IMR-90 (cell line): ENCODE measurements at regions not wholly inside any gene's neighbourhood (a gene's known extent, or its start where the extent isn't known, plus 50 kb on each side); places are given as distances from the start of the nearest gene placed in this dataset.

ENCODE experiments used
- ATAC-seq: fragments of 200-7000 bp; cut with Tn5 transposase; 2 replicates; pipeline ENCODE4 v1.9.1; 2020; ENCODE audit warnings: low read depth, mild to moderate bottlenecking, moderate library complexity
- BruUV-seq: library from RNA; stranded (reverse); fragments of 400-500 nt; replicated peaks from 2 replicates; lab custom pipeline; 2021; lab: Mats Ljungman, UMichigan
- CTCF ChIA-PET: fragments of 300-600 bp; formaldehyde crosslinking; extraction: SDS; loops from one replicate; lab custom pipeline; 2021; ENCODE audit warnings: antibody characterized with exemption; lab: Yijun Ruan, JAX
- POLR2A ChIA-PET: fragments of 300-600 bp; sonication (Branson Sonifier 250); formaldehyde crosslinking; loops from one replicate; lab custom pipeline; 2022; ENCODE audit warnings: antibody characterized with exemption; ENCODE audit not compliant: unreplicated experiment; lab: Charles Lee
- DNase-seq: peaks from one replicate; pipeline ENCODE4 v3.0.0; 2013
- H2AFZ ChIP-seq: replicated peaks from 2 replicates; pipeline ENCODE3; 2013; ENCODE audit warnings: low read length, mild to moderate bottlenecking; ENCODE audit not compliant: poor library complexity
- H2AK5ac ChIP-seq: 2 replicates; pipeline ENCODE4 v1.6.1; 2013; ENCODE audit warnings: low read depth, low read length, inconsistent platforms
- H2AK9ac ChIP-seq: replicated peaks from 2 replicates; pipeline ENCODE3; 2013; ENCODE audit warnings: mild to moderate bottlenecking, low read depth, low read length, moderate library complexity; ENCODE audit not compliant: poor library complexity
- H2BK120ac ChIP-seq: 2 replicates; pipeline ENCODE4 v1.6.1; 2013; ENCODE audit warnings: low read depth, low read length, inconsistent platforms
- H2BK15ac ChIP-seq: 3 replicates; pipeline ENCODE4 v1.6.1; 2013; ENCODE audit warnings: low read depth, low read length, inconsistent platforms
- H2BK20ac ChIP-seq: 2 replicates; pipeline ENCODE4 v1.6.1; 2013; ENCODE audit warnings: low read depth, mild to moderate bottlenecking, inconsistent platforms, low read length, moderate library complexity
- H2BK5ac ChIP-seq: 2 replicates; pipeline ENCODE4 v1.6.1; 2013; ENCODE audit warnings: mild to moderate bottlenecking, low read depth, low read length, inconsistent platforms; ENCODE audit not compliant: poor library complexity, severe bottlenecking
- H3K14ac ChIP-seq: replicated peaks from 2 replicates; pipeline ENCODE4 v1.6.1; 2013; ENCODE audit warnings: low read depth, low read length, inconsistent platforms
- H3K18ac ChIP-seq: 2 replicates; pipeline ENCODE4 v1.6.1; 2013; ENCODE audit warnings: low read depth, low read length, control low read depth
- H3K23ac ChIP-seq: 2 replicates; pipeline ENCODE4 v1.6.1; 2013; ENCODE audit warnings: low read depth, low read length, inconsistent platforms
- H3K27ac ChIP-seq: 2 replicates; pipeline ENCODE4 v1.5.1; 2013; ENCODE audit warnings: mild to moderate bottlenecking, control low read depth, low read length; ENCODE audit not compliant: insufficient read depth
- H3K27me3 ChIP-seq: 2 replicates; pipeline ENCODE4 v1.6.1; 2013; ENCODE audit warnings: low read length; ENCODE audit not compliant: control insufficient read depth, insufficient read depth
- H3K36me3 ChIP-seq: 2 replicates; pipeline ENCODE4 v1.6.1; 2013; ENCODE audit warnings: low read length, mixed read lengths; ENCODE audit not compliant: control insufficient read depth, insufficient read depth
- H3K4ac ChIP-seq: 2 replicates; pipeline ENCODE4 v1.6.1; 2013; ENCODE audit warnings: low read depth, low read length, inconsistent platforms
- H3K4me1 ChIP-seq: 2 replicates; pipeline ENCODE4 v1.6.1; 2013; ENCODE audit warnings: low read length, mixed read lengths; ENCODE audit not compliant: control insufficient read depth, insufficient read depth
- H3K4me2 ChIP-seq: 2 replicates; pipeline ENCODE4 v1.6.1; 2013; ENCODE audit warnings: low read depth, mild to moderate bottlenecking, control low read depth, low read length, moderate library complexity
- H3K4me3 ChIP-seq: 2 replicates; pipeline ENCODE4 v1.5.1; 2013; ENCODE audit warnings: low read depth, mild to moderate bottlenecking, control low read depth, low read length, moderate library complexity; ENCODE audit not compliant: insufficient read depth
- H3K56ac ChIP-seq: 2 replicates; pipeline ENCODE4 v1.6.1; 2013; ENCODE audit warnings: low read length, inconsistent platforms; ENCODE audit not compliant: insufficient read depth; ENCODE audit errors: extremely low read depth
- H3K79me1 ChIP-seq, 2 experiments: 2 replicates each; pipeline ENCODE4 v1.6.1; 2013; ENCODE audit warnings: low read length in 2 of 2, inconsistent platforms in 1 of 2, low read depth in 1 of 2
- H3K9ac ChIP-seq: 2 replicates; pipeline ENCODE4 v1.6.1; 2013; ENCODE audit warnings: low read depth, low read length, control low read depth
- H3K9me1 ChIP-seq: 2 replicates; pipeline ENCODE4 v1.6.1; 2013; ENCODE audit warnings: low read length, inconsistent platforms; ENCODE audit not compliant: insufficient read depth
- H3K9me3 ChIP-seq: 2 replicates; pipeline ENCODE4 v1.6.1; 2013; ENCODE audit warnings: low read length; ENCODE audit not compliant: control insufficient read depth, insufficient read depth
- H4K20me1 ChIP-seq: 2 replicates; pipeline ENCODE4 v1.6.1; 2013; ENCODE audit warnings: low read length, inconsistent platforms; ENCODE audit not compliant: insufficient read depth
- H4K5ac ChIP-seq: 2 replicates; pipeline ENCODE4 v1.6.1; 2013; ENCODE audit warnings: mild to moderate bottlenecking, low read depth, low read length, control low read depth
- H4K8ac ChIP-seq, 2 experiments: 2 replicates each; pipeline ENCODE4 v1.6.1; 2013; ENCODE audit warnings: low read depth in 2 of 2, low read length in 2 of 2, control low read depth in 1 of 2, inconsistent platforms in 1 of 2
- H4K91ac ChIP-seq: 2 replicates; pipeline ENCODE4 v1.6.1; 2013; ENCODE audit warnings: low read depth, low read length, inconsistent platforms; ENCODE audit not compliant: insufficient read depth
- BHLHE40 ChIP-seq: fragments of 150-350 bp; IDR thresholded peaks from 2 replicates; pipeline ENCODE4 v1.6.1; 2016; ENCODE audit warnings: mild to moderate bottlenecking, low read depth, low read length
- CEBPB ChIP-seq: IDR thresholded peaks from 2 replicates; pipeline ENCODE4 v1.6.1; 2012; ENCODE audit warnings: low read depth, low read length, improper control_type of control experiment
- CHD1 ChIP-seq: IDR thresholded peaks from 2 replicates; pipeline ENCODE4 v1.6.1; 2012; ENCODE audit warnings: low read depth, low read length, improper control_type of control experiment
- CTCF ChIP-seq: conservative IDR thresholded peaks from 2 replicates; pipeline ENCODE4 v1.5.1; 2012; ENCODE audit warnings: mild to moderate bottlenecking, low read depth, low read length, improper control_type of control experiment
- ELK1 ChIP-seq: fragments of 150-350 bp; IDR thresholded peaks from 2 replicates; pipeline ENCODE4 v1.6.1; 2016; ENCODE audit warnings: low read depth, mild to moderate bottlenecking, low read length, moderate library complexity, borderline replicate concordance
- MAFK ChIP-seq: IDR thresholded peaks from 2 replicates; pipeline ENCODE4 v1.6.1; 2012; ENCODE audit warnings: low read depth, low read length, improper control_type of control experiment
- MXI1 ChIP-seq: IDR thresholded peaks from 2 replicates; pipeline ENCODE4 v1.6.1; 2012; ENCODE audit warnings: low read depth, mild to moderate bottlenecking, low read length, moderate library complexity, borderline replicate concordance
- NFE2L2 ChIP-seq: fragments of 150-350 bp; IDR thresholded peaks from 2 replicates; pipeline ENCODE4 v1.6.1; 2016; ENCODE audit warnings: low read depth, mild to moderate bottlenecking, low read length
- POLR2A ChIP-seq: IDR thresholded peaks from 2 replicates; pipeline ENCODE4 v1.6.1; 2012; ENCODE audit warnings: mild to moderate bottlenecking, low read depth, low read length
- WGBS, 2 experiments: methylation state at CpG; one replicate each; pipeline versions ENCODE4 v1.1.5 to v1.1.7; 2013; ENCODE audit warnings: missing lambda C conversion rate in 2 of 2; ENCODE audit not compliant: insufficient read length in 1 of 2; ENCODE audit errors: extremely low coverage in 2 of 2; 5-methylcytosine and 5-hydroxymethylcytosine counted together
- dilution Hi-C: fragments of 300-500 bp; cut with HindIII; formaldehyde crosslinking; loops from one replicate; pipeline ENCODE4 v1.14.3; 2018; ENCODE audit warnings: low sequenced_read_pairs; ENCODE audit not compliant: unreplicated experiment
- in situ Hi-C: fragments of 300-500 bp; cut with MboI; formaldehyde crosslinking; loops from 3 replicates; pipeline ENCODE4 v1.14.3; 2019; ENCODE audit warnings: low sequenced_read_pairs, inconsistent platforms, mixed read lengths
- intact Hi-C: fragments of 100-400 bp; cut with micrococcal nuclease; formaldehyde crosslinking; loops from 2 replicates; pipeline ENCODE4 v1.10.0; 2022

- BruUV-seq = no TSS peak
- in situ Hi-C loops = no loop called here
- dilution Hi-C loops = no loop called here
These were observed 144.3 kb upstream of the PRMT6 start for GRCh38 chr1:106912131-106912530.

More at GRCh38 chr1:106912131-106912530, 144.3 kb upstream of the PRMT6 start:
- H3K4me1 ChIP-seq = no peaks in the 10 kb centered on the region
- no peak overlapping the region for H2BK5ac ChIP-seq
- DNase-seq (no peak), ATAC-seq (no peak)
- H4K20me1 ChIP-seq = no peaks in the 10 kb centered on the region
- H4K5ac ChIP-seq = no peak overlapping the region
- no peak overlapping the region for H4K91ac ChIP-seq
- H4K8ac ChIP-seq = no peak overlapping the region
- ChIA-PET CTCF (no interaction called here), POLR2A (no interaction called here)
- H2BK20ac ChIP-seq = no peak overlapping the region
- no peak overlapping the region for H2BK15ac ChIP-seq
- H3K4me2 ChIP-seq = no peak overlapping the region
- H2BK120ac ChIP-seq = no peak overlapping the region
- no peak overlapping the region for H2AFZ ChIP-seq
- H3K14ac ChIP-seq = no peak overlapping the region
- H3K79me1 ChIP-seq = no peaks in the 10 kb centered on the region
- no peak overlapping the region for H3K27ac ChIP-seq
- H3K9me1 ChIP-seq = no peaks in the 10 kb centered on the region
- H3K23ac ChIP-seq = no peak overlapping the region
- H3K9ac ChIP-seq = no peak overlapping the region
- H3K27me3 ChIP-seq = no peaks in the 10 kb centered on the region
- no CpG with 5 or more reads among the region's 3 CpGs for WGBS, 2 experiments
- no peak overlapping the region for H3K4ac ChIP-seq
- TF ChIP-seq BHLHE40 (no peak), NFE2L2 (no peak), POLR2A (no peak), CEBPB (no peak), CHD1 (no peak), ELK1 (no peak), MAFK (no peak), CTCF (no peak), MXI1 (no peak)
- no peak overlapping the region for H2AK9ac ChIP-seq
- H3K18ac ChIP-seq = no peak overlapping the region
- intact Hi-C loops = no loop called here
- H3K36me3 ChIP-seq = no peaks in the 10 kb centered on the region
- H3K9me3 ChIP-seq = no peaks in the 10 kb centered on the region
- no peak overlapping the region for H2AK5ac ChIP-seq
- no peak overlapping the region for H3K56ac ChIP-seq
- H3K4me3 ChIP-seq = no peak overlapping the region
